GM11168 (cell line): ENCODE measurements at regions not wholly inside any gene's neighbourhood (a gene's known extent, or its start where the extent isn't known, plus 50 kb on each side); places are given as distances from the start of the nearest gene placed in this dataset.
"Not testable (repeated sequence)": the region's sequence is repeated elsewhere in the genome, so short reads cannot be mapped to it uniquely, and the experiment has no call there.

ENCODE experiments used
- in situ Hi-C: fragments of 300-500 bp; cut with MboI; formaldehyde crosslinking; loops from one replicate; pipeline ENCODE4 v1.12.0; 2022; ENCODE audit warnings: low sequenced_read_pairs; ENCODE audit not compliant: unreplicated experiment

DNA sequence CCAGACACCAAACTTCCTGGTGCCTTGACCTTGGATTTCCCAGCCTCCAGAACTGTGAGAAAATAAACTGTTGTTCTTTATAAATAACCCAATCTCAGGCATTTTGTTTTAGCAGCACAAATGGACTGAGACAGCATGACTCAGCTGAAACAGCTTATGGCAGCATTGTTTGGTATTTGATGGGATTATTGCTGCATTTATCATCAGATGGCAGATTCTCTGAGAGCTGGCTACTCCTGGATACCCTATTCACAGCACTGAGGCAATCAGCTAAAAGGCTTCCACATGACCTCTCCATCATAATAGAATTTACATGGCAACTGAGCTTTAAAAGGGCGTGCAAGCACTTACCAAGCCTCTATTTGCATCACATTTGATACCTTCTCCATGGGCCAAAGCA, 623.1 kb upstream of the CPEB2 start:
- in situ Hi-C loops: no loop called here

DNA sequence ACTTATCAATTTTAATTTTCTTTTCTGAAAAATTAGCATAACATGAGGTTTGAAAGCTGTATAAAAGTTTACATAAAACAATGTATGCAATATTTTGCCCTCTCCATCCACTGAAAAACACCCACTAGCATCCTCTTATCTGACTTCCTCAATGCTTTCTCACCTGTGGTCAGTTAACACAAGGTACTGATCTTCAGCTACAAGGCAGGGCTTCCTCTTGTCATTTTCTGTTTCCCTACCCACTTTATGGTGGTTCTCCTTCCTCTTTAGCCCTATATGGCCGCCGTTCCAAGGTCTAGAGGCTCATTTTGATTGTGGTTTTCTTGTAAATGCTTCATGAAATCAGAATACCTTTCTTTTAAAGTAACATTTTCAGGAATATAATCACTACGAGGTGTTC, 618.6 kb upstream of the CPEB2 start:
- in situ Hi-C loops: no loop called here

DNA sequence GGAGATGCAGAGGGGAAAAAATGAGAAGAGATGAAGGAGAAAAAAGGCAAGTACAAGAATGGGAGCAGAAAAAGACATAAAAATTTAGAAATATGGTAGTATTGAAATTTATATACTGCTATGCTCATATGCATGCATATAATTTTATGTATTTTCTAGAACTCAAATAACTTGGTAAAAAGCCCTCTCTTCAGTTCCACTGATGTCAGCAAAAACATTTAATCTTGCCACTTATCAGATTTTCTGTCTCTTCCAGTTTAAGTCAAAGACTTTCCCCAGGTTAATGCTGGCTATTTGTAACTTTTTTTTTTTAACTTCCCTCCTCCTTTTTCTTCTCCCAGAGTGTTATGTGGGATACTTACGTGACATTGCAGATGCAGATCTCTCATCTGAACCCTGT, 617.5 kb upstream of the CPEB2 start:
- in situ Hi-C loops: no loop called here

DNA sequence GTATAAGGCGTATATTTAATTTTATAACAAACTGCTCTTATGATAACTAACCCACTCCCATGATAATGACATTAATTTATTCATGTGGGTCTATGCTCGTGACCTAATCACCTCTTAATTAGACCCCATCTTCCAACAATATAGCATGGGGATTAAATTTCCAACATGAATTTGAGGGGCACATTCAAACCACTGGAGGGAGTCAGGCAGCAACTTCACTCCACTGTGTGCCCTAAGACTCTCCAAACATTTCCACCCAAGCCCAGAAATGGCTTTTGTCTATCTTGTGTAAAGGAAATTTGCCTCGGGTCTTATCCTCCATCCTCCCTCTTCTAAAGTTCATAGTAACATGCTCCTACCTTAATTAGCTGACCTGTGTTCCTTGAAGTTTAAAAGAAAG, 616.1 kb upstream of the CPEB2 start:
- in situ Hi-C loops: no loop called here

DNA sequence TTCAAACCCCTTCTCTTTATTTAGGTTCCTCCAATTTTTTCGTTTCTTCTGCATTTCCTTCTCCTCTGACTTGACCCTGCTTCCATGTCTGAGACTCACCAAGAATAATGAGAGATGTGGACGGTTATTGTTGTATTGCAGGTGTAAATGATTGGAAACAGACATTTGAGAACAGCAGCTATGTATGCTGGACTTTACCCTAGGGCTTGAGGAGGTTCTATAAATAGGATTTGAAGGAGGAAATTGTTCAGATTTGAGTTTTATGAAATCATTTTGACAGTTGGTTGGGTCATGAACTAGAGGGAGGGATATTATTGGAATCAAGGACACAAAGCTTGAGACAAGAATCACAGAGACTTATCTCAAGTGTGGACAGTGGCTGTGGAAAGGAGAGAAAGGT, 614.6 kb upstream of the CPEB2 start:
- in situ Hi-C loops: no loop called here

DNA sequence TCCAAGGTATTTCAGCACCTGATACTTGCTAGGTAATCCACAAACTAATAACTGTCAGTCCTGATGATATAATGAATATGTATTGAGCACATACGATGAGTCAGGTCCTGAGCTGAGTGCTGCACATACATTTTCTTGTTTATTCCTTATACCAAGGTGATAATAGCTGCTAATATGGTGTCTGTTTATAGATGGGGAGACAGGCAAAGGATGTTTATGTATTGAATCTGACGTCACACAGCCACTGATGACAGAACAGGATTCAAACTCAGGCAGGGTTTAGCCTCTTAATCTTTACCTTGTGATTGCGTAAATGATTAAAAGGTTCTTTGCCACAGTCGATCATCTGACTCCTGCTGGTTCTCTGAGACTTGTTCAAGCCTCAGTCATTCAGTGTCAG, 609.9 kb upstream of the CPEB2 start:
- in situ Hi-C loops: no loop called here

DNA sequence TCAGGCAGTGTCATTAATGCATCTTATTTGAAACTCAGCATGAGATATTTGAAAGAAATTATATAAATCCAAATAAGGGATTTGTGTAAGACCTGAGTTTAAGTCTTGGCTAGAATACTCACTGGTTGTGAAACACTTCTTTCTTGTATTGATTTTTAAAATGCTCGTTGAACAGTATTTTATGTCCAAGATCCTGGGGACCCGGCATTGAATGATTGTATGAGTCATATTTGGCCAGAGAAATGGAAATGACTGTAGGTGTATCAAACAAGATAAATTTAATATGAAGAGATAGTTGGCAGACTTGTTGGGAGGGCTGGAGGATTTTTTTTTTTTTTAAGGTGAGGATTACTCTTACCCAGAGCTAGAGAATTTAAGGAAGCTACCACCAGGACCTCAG, 606.1 kb upstream of the CPEB2 start:
- in situ Hi-C loops: no loop called here

DNA sequence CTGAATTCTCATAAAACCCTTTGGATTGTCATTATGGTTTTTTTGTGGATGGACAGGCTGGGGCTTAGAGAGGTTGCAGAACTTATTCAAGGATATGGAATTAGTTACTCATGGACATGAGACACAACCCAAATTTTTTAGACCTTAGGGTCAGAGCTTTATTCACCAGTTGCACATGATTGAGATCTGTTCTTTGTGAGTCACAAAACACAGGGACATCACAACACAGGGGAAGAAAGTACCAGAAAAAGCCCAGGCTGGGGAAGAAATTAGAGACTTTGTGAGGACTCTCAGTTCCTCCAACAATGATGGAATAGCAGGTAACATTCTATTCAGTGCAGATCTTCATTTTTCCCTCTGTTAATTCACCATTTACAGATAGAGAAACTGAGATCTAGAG, 602.4 kb upstream of the CPEB2 start:
- in situ Hi-C loops: no loop called here

DNA sequence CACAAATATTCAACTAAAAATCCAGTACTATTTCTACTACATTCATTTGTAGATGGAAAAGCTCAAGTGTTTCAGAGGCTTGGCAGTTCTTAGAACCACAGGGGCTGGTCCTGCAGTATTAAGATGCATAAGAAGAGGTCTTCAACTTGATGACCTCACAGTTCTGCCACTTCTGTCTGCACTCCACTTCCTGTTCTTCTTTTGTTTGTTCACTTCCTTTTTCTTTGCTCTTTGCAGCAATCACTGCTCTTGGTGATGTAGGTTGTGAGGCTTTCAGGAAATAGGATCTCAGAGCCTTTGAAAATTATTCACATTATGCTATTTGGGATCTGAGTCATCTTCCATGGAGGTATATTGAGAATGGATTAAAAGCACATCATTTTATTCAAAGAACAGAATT, 602.0 kb upstream of the CPEB2 start:
- in situ Hi-C loops: no loop called here

DNA sequence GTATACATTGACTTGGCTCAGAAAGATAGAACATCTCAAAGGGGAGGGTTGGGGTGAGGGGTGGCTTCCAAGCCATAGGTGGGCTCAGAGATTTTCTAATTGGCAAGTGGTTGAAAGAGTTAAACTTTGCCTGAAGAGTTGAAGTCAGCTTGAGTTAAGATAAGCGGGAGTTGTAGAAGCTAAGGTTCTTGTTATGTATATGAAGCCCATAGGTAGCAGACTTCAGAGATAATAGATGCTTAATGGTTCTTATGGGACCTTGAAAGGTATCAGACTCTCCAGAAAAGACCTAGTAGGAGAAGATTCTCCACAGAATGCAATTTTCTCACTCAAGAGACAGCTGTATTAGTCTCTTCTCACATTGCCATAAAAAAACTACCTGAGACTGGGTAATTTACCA, 599.1 kb upstream of the CPEB2 start:
- in situ Hi-C loops: no loop called here

DNA sequence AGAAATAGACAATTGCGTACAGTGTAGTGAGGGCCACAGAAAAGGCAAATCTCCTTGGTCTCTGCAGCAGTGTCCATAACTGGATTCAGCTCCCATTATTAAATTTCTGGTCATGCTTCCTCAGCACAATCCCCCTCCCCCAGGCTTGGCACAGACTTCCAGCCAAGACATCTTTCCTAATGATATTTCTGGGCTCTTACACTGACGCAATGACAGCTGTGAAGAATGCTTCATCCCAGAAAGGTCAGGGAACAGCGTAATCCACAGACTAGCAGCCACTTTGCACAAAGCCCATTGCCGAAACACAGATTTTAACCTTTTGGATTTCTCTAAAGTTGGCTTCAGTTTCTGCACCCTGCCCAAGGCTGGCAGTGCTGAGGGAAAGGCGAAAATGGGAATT, 597.6 kb upstream of the CPEB2 start:
- in situ Hi-C loops: no loop called here

DNA sequence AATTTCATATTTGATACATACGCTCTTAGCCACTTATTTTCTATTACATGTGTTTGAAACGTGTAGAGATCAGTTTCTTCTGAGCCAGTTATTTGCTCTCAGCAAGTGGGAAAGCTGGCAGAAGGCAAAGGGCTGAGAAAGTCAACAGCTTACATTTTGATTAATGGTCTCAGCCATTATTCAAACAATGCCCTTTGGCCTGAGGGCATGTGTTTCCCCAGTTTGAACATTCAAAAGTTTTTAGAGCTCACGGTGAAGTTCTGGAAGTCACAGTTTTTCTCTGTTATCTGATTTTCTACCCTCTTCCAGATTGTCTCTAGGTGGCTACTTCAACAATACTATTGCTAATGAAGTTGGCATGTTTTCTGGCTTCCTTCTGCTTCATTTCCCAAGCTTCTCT, 591.8 kb upstream of the CPEB2 start:
- in situ Hi-C loops: no loop called here

DNA sequence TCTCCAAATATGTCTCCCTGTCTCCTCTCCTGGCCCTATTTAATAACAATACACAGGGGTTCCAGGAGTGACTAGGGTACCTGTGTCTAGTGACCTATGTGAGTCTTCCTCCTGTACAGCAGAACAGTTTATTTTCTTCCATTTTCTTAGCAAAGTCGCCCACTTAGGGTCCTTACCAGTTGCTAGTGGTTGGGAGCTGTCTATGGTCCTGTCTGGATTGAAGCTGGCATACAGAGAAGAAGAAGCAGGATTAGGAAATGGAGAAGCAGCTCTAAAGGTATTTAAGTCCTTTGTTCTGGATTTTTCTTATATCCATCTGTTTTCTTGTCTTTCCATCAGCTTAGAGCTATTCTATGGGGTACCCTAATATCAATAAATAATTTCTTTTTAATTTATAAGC, 587.1 kb upstream of the CPEB2 start:
- in situ Hi-C loops: no loop called here

DNA sequence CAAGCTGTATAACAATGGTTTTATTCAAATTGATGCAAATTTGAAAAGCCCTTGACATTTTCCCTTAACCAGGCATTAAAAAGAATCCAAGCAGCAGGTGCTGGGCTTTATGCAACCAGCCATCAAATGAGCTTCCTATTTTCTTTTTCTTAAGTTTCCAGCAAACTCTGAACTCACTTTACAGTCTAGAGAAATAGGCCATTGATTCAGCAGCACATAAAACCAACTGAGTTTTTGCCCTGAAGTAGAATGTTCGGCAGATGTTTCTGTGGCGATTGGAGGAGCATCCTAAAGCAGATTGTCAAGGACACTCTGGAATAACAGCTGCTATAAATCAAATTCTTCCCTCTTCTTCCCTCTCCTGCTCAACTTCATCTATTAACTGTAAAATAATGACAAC, 582.8 kb upstream of the CPEB2 start:
- in situ Hi-C loops: no loop called here

DNA sequence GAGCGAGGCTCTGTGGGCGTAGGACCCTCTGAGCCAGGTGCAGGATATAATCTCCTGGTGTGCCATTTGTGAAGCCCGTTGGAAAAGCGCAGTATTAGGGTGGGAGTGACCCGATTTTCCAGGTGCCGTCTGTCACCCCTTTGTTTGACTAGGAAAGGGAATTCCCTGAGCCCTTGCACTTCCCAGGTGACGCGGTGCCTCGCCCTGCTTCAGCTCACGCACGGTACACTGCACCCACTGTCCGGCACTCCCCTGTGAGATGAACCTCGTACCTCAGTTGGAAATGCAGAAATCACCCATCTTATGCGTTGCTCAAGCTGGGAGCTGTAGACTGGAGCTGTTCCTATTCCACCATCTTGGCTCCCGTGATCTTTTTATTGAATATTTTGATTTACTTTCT, 576.0 kb upstream of the CPEB2 start:
- in situ Hi-C loops: not testable (repeated sequence)

DNA sequence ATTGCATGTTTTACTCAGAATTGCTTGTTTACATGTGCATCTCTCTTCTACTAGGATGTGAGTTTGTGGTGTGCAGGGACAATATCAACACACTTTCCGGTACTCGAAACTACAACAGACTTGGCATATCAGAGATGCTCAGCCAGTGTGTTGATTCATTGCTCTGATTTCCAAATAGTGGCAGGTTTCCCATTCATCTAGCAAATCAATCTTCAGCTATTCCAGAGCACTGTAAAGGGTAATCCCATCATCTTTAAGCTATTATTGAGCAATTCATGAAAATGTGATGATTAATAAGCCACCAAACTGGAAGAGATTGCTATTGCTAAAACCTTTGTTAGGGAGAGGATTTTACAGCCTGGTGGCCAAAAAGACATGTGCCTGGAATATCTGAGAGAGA, 574.2 kb upstream of the CPEB2 start:
- in situ Hi-C loops: no loop called here

DNA sequence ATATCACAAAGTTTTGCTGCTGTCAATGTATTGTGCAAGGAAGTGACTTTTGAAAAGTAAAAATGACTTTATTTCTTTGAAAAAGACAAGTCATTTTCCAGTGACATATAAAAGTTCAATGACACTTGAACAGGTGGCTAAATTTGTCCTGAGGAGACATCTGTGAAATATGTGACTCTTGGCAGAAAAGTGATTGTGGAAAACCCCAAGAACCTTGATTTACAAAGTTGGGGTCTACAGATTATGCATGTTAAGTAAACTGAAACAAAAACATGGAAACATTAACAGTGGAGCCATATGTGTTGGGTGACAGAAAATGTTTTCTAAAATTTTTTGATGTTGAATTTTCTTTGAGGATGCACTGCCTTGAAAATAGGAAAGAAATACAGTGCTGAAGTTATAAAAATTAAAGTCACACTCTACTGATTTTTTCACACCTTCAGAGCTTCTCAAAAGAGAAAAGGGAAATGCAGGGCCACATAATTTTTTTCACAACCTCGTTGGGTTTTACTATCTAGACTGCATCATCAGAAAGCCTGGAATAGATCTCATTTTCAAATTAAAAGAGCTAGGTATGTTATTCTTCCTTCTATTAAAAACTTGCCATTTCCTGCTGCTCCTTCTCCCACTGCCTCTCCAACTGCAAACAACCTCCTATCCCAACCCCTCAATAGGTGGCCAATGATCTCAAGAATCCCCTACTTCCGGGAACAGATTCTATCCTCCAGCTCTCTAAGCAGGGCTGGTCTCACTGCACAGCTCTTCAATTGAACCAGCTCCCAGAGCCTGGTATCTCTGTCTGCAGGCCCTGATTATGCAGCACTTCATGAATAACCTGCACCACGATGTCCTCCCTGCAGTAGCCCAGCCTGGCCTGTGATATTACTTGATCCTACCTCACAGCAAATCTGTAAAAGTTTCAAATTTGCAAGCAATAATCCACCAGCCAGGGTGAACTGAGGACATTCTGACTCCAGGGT, 570.8 kb upstream of the CPEB2 start:
- in situ Hi-C loops: no loop called here

DNA sequence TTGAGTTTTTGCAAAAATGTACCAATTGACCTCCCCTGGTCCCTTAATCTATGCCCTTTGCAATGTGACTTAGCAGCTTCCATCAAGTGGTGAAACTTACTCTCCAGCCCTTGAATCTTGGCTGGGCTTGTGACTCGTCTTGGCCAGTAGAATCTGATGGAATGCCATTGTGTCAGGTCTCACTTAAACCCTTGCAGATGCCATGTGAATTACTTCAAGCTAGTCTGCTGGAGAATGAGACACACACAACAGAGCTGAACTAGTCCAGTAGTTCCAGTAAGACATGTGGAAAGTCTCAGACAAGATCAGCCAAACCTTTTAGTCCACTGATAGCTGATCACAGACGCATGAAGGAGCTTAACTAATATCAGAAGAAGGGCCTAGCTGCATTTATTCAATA, 567.8 kb upstream of the CPEB2 start:
- in situ Hi-C loops: no loop called here

DNA sequence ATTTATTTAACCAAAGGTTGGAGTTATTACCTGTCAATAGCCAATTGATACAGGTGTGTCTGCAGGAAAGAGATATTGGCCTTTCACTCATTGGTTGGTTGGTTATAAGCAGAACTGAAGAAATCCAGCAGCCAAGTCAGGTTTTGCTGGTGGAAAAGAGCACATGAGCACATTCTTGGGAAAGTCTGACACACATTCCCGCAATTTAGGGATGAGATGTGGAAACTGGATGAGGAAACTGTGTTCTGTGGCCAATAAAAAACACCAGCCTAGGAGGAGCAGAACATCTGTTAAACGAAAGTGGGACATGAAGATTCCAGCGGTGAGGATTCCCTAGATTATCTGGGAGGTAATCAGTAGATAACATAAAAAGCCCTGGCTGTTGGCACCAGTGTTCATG, 567.4 kb upstream of the CPEB2 start:
- in situ Hi-C loops: no loop called here

DNA sequence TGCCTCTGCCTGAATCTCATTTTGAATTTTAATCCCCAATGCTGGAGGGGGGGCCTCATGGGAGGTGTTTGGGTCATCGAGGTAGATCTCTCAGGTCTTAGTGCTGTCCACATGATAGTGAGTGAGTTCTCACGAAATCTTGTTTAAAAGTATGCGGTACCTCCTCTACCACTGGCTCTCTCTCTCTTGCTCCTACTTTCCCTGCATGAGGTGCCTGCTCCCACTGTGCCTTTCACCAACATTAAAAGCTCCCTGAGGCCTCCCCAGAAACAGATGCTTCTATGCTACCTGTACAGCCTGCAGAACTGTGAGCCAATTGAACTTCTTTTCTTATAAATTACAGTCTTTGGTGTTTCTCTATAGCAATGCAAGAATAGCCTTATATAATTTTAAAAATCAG, 560.7 kb upstream of the CPEB2 start:
- in situ Hi-C loops: no loop called here

DNA sequence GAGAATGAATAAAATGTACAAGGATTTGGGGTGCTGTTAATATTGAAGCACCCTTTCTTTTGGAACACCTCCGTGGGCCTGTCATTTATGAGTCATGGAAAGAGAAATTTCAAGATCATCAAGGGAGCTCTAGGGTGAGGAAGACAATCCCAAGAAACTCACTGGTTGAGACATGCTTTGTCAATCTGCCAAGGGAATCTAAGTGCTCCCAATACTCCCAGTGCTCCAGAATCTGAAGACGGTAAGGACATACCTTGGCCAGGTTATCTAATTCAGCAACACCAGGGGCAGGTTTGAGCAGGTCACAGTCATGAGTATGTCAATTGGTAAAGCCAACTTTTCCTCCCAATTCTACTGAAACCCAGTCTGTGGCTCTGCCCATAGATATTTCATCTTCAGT, 556.4 kb upstream of the CPEB2 start:
- in situ Hi-C loops: no loop called here

DNA sequence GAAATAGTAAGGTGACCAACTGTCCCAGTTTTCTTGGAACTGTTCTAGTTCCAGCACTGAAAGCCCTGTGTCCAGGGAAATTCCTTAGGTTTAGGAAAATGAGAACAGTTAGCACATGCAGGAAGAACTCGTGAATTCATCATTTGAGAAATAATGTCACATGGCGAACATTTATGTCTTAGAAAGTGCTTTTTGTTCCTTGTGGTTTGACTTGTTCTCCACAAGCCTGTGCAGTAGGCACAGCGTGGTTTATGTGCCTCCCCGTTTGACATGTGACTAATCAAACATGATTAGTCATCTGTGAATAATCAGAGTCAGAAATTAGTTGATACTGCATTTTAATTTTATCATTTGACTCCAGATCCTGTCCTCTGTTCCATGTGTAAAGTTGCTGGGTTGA, 556.0 kb upstream of the CPEB2 start:
- in situ Hi-C loops: no loop called here
